NCI-H446 treated with DMSO at 0.1 percent for 48 hours (cell line): ENCODE measurements at regions not wholly inside any gene's neighbourhood (a gene's known extent, or its start where the extent isn't known, plus 50 kb on each side); places are given as distances from the start of the nearest gene placed in this dataset.

Source experiments
- DNase-seq: peaks from one replicate; lab custom pipeline; 2025; lab: John Stamatoyannopoulos, UW

GRCh38 chr1:221632072-221632471 is 109.8 kb downstream of the DUSP10 start:
- no peak for DNase-seq

- DNase-seq, result no peak
These were observed 108.0 kb downstream of the DUSP10 start for GRCh38 chr1:221633841-221634409.

- no peak for DNase-seq
These were observed 107.3 kb downstream of the DUSP10 start for GRCh38 chr1:221634606-221635005.

GRCh38 chr1:221635305-221635704 is 106.6 kb downstream of the DUSP10 start:
- DNase-seq, result no peak

- DNase-seq, result no peak
These were observed 105.8 kb downstream of the DUSP10 start for GRCh38 chr1:221636096-221636495.

GRCh38 chr1:221636967-221637366 is 104.9 kb downstream of the DUSP10 start:
- no peak for DNase-seq

GRCh38 chr1:221637641-221638041 is 104.2 kb downstream of the DUSP10 start:
- peak; percentile 84 for DNase-seq

- DNase-seq, result no peak
These were observed 103.3 kb downstream of the DUSP10 start for GRCh38 chr1:221638595-221638994.

- peak; percentile 15 for DNase-seq
These were observed 100.1 kb downstream of the DUSP10 start for GRCh38 chr1:221641811-221642210.

- no peak for DNase-seq
These were observed 98.3 kb downstream of the DUSP10 start for GRCh38 chr1:221643404-221644144.

GRCh38 chr1:221644145-221644448 is 97.8 kb downstream of the DUSP10 start:
- no peak for DNase-seq

GRCh38 chr1:221644663-221645258 is 97.1 kb downstream of the DUSP10 start:
- DNase-seq, result no peak

GRCh38 chr1:221648201-221648600 is 93.7 kb downstream of the DUSP10 start:
- no peak for DNase-seq
